OCI-LY3 (cell line): ENCODE measurements at regions not wholly inside any gene's neighbourhood (a gene's known extent, or its start where the extent isn't known, plus 50 kb on each side); places are given as distances from the start of the nearest gene placed in this dataset.

Source experiments
- H2AFZ ChIP-seq: fragments of 200-600, 300-600 bp; shearing (Covaris generic); 2 replicates; pipeline ENCODE4 v1.6.0; 2014; ENCODE audit warnings: antibody characterized with exemption, low read depth, low read length
- H3K27ac ChIP-seq: fragments of 200-600, 300-600 bp; sonication (generic); 2 replicates; pipeline ENCODE4 v1.5.1; 2014; ENCODE audit warnings: mild to moderate bottlenecking, low read length, moderate library complexity, mixed read lengths
- H3K27me3 ChIP-seq: fragments of 200-600, 300-600 bp; sonication (generic); 2 replicates; pipeline ENCODE4 v1.6.1; 2014; ENCODE audit warnings: low read depth, low read length, mixed read lengths
- H3K36me3 ChIP-seq: fragments of 200-600, 300-600 bp; sonication (generic); replicated peaks from 2 replicates; pipeline ENCODE3; 2014; ENCODE audit warnings: low read depth, low read length, mixed read lengths
- H3K4me1 ChIP-seq: fragments of 300-600, 200-600 bp; sonication (generic); 2 replicates; pipeline ENCODE4 v1.6.1; 2014; ENCODE audit warnings: low read length, mixed read lengths
- H3K4me2 ChIP-seq: fragments of 200-600, 300-600 bp; sonication (generic); 2 replicates; pipeline ENCODE4 v1.6.1; 2014; ENCODE audit warnings: low read length, mixed read lengths
- H3K4me3 ChIP-seq: fragments of 300-600, 200-600 bp; sonication (generic); 2 replicates; pipeline ENCODE4 v1.5.1; 2014; ENCODE audit warnings: antibody characterized with exemption, mild to moderate bottlenecking, low read length, moderate library complexity
- H3K79me2 ChIP-seq: fragments of 300-600, 200-600 bp; shearing (Covaris generic); 2 replicates; pipeline ENCODE4 v1.6.1; 2014; ENCODE audit warnings: mild to moderate bottlenecking, low read length, mixed read lengths
- H3K9ac ChIP-seq: fragments of 300-600, 200-600 bp; shearing (Covaris generic); 2 replicates; pipeline ENCODE4 v1.6.0; 2014; ENCODE audit warnings: mild to moderate bottlenecking, low read length, moderate library complexity
- H3K9me3 ChIP-seq: fragments of 200-600, 300-600 bp; shearing (Covaris generic); 2 replicates; pipeline ENCODE4 v1.6.1; 2014; ENCODE audit warnings: low read length, mixed read lengths; ENCODE audit not compliant: insufficient read depth
- H4K20me1 ChIP-seq: fragments of 200-600, 300-600 bp; sonication (generic); 2 replicates; pipeline ENCODE4 v1.6.1; 2016; ENCODE audit warnings: low read length, mixed read lengths; ENCODE audit not compliant: insufficient read depth
- CTCF ChIP-seq: fragments of 200-600, 300-600 bp; sonication (generic); IDR thresholded peaks from 2 replicates; pipeline ENCODE4 v1.5.1; 2014; ENCODE audit warnings: antibody characterized with exemption, low read length, low read depth
- EZH2phosphoT487 ChIP-seq: fragments of 200-600 bp; shearing (Covaris generic); IDR thresholded peaks from 2 replicates; pipeline ENCODE4 v1.6.1; 2018; ENCODE audit warnings: antibody characterized with exemption, mixed run types, low read depth

GRCh38 chr9:69975681-69976080 is 68.0 kb upstream of the MAMDC2 start:
- Histone ChIP-seq H3K36me3 (no peaks in the 10 kb centered on the region), H3K9me3 (no peaks in the 10 kb centered on the region), H3K4me3 (no peak overlapping the region), H3K27ac (no peak overlapping the region), H3K9ac (no peak overlapping the region), H3K27me3 (peaks cover 16% of the 10 kb centered on the region), H2AFZ (no peak overlapping the region), H3K4me2 (no peak overlapping the region), H4K20me1 (no peaks in the 10 kb centered on the region), H3K79me2 (no peaks in the 10 kb centered on the region), H3K4me1 (no peaks in the 10 kb centered on the region)
- no peak for TF ChIP-seq CTCF
- TF ChIP-seq EZH2phosphoT487 = no peak

GRCh38 chr9:69976152-69976551 is 67.5 kb upstream of the MAMDC2 start:
- Histone ChIP-seq H3K79me2 (no peaks in the 10 kb centered on the region), H3K36me3 (no peaks in the 10 kb centered on the region), H3K4me1 (no peaks in the 10 kb centered on the region), H3K4me2 (no peak overlapping the region), H3K27ac (no peak overlapping the region), H3K27me3 (peaks cover 16% of the 10 kb centered on the region), H3K4me3 (no peak overlapping the region), H4K20me1 (no peaks in the 10 kb centered on the region), H2AFZ (no peak overlapping the region), H3K9me3 (no peaks in the 10 kb centered on the region), H3K9ac (no peak overlapping the region)
- TF ChIP-seq EZH2phosphoT487 = no peak

DNA sequence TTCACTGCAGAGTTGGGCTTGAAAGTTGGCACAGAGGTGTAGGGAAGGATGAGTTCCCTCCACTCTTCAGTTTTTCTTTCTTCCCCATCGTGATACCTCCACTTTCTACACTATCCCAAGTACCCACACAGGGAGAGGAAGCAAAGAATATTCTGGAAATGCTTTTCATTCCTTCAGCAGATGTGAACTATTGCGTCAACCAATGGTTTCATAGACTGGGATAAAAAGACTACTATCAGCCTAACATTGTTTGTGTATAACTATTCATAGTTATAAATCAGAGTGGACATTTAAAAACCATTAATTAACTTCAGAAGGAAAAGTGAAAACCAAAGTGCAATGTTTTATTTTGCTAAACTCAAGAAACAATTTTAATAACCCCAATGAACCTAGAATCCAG is 63.6 kb upstream of the MAMDC2 start:
- Histone ChIP-seq H3K79me2 (no peaks in the 10 kb centered on the region), H2AFZ (no peak overlapping the region), H3K4me2 (no peak overlapping the region), H3K9me3 (no peaks in the 10 kb centered on the region), H4K20me1 (no peaks in the 10 kb centered on the region), H3K27ac (no peak overlapping the region), H3K4me1 (no peaks in the 10 kb centered on the region), H3K36me3 (no peaks in the 10 kb centered on the region), H3K27me3 (peaks cover 16% of the 10 kb centered on the region), H3K4me3 (no peak overlapping the region), H3K9ac (no peak overlapping the region)
- TF ChIP-seq EZH2phosphoT487 (no peak), CTCF (no peak)

DNA sequence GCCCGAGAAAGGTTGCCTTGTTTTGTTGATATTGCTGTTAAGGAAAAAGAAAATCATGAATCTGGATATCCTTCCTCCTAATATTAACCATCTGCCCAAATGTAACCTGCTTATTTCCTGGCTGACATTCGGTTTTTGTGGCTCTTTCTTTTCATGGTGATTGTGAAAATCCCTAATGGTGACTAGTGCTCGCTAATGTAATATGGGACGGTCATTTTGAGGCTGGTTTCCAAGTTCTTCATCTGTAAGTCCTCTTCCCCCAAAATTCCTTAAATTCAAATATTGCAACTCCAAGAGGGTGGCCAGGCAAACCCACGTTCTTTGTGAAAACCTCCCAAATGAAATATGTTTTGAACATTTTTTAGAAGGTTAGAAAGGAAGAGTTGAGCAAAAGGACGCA is 63.1 kb upstream of the MAMDC2 start:
- Histone ChIP-seq H3K4me1 (no peaks in the 10 kb centered on the region), H3K4me2 (no peak overlapping the region), H3K4me3 (no peak overlapping the region), H3K79me2 (no peaks in the 10 kb centered on the region), H3K36me3 (no peaks in the 10 kb centered on the region), H3K9me3 (no peaks in the 10 kb centered on the region), H4K20me1 (no peaks in the 10 kb centered on the region), H3K9ac (no peak overlapping the region), H3K27me3 (peaks cover 12% of the 10 kb centered on the region; the same call in 1 of the 2 replicates), H2AFZ (no peak overlapping the region), H3K27ac (no peak overlapping the region)
- TF ChIP-seq CTCF = no peak
- no peak for TF ChIP-seq EZH2phosphoT487
